Colonic mucosa (tissue), 4 donors: ENCODE measurements at regions not wholly inside any gene's neighbourhood (a gene's known extent, or its start where the extent isn't known, plus 50 kb on each side); places are given as distances from the start of the nearest gene placed in this dataset.

Experiments used
- DNase-seq: peaks from one replicate; pipeline ENCODE4 v3.0.0-alpha.2; 2020
- H3K27ac ChIP-seq: fragments of 200-600 bp; one replicate; pipeline ENCODE4 v1.8.0; 2021
- H3K27me3 ChIP-seq: fragments of 200-600 bp; one replicate; pipeline ENCODE4 v1.8.0; 2021
- H3K36me3 ChIP-seq: fragments of 200-600 bp; one replicate; pipeline ENCODE4 v1.8.0; 2021
- H3K4me1 ChIP-seq: fragments of 200-600 bp; one replicate; pipeline ENCODE4 v1.8.0; 2021; ENCODE audit warnings: mild to moderate bottlenecking
- H3K4me3 ChIP-seq: fragments of 200-600 bp; one replicate; pipeline ENCODE4 v1.8.0; 2021
- H3K9ac ChIP-seq, 2 donors: one replicate each; pipeline ENCODE4 v1.7.0; 2013; ENCODE audit warnings: control low read depth in 2 of 2, low read depth in 2 of 2, low read length in 2 of 2
- H3K9me3 ChIP-seq: fragments of 200-600 bp; one replicate; pipeline ENCODE4 v1.8.0; 2021
- CTCF ChIP-seq: fragments of 200-600 bp; IDR thresholded peaks from one replicate; pipeline ENCODE4 v1.8.0; 2022; ENCODE audit warnings: antibody characterized with exemption, mild to moderate bottlenecking
- intact Hi-C: fragments of 100-400 bp; cut with DNase I; formaldehyde crosslinking; loops from one replicate; pipeline ENCODE4 v1.14.1; 2022
- donor health status: healthy.
- donor health status: DM: no; HTN: no; CAD: no.
- donor health status: DM: no; HTN: no; CAD: no.

- no peaks in the 10 kb centered on the region for H3K27me3 ChIP-seq
- H3K9ac ChIP-seq: no peak overlapping the region
- no peak for DNase-seq
- no peak overlapping the region for H3K4me3 ChIP-seq
- intact Hi-C loops: no loop called here
- H3K9me3 ChIP-seq: no peaks in the 10 kb centered on the region
- no peak for TF ChIP-seq CTCF
- H3K27ac ChIP-seq: no peak overlapping the region
- H3K4me1 ChIP-seq: no peaks in the 10 kb centered on the region
- H3K36me3 ChIP-seq: no peaks in the 10 kb centered on the region
These were observed 1337.6 kb upstream of the SLC39A10 start for GRCh38 chr2:194319222-194319992.

DNA sequence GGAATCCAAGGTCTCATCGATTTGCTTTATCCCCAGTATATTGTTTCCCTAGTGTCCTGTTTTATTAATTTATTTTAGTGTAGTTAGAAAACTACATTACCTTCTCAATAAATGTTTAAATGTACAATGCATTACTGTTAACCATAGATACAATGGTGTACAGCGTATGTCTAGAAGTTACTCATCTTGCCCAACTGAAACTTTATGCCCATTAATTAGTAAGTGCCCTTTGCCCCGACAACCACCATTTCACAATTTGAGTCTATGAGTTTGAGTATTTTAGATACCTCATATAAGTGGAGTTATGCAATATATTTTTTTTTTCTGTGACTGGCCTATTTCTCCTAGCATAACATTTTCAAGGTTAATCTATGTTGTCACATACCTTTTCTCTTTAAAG, 1343.0 kb upstream of the SLC39A10 start:
- Histone ChIP-seq H3K36me3 (no peaks in the 10 kb centered on the region), H3K9ac (no peak overlapping the region), H3K4me3 (no peak overlapping the region), H3K4me1 (no peaks in the 10 kb centered on the region), H3K27me3 (no peaks in the 10 kb centered on the region), H3K27ac (no peak overlapping the region), H3K9me3 (no peaks in the 10 kb centered on the region)
- DNase-seq: no peak
- TF ChIP-seq CTCF: no peak
- intact Hi-C loops: no loop called here

GRCh38 chr2:194304191-194304590, 1352.8 kb upstream of the SLC39A10 start:
- DNase-seq: no peak
- TF ChIP-seq CTCF: no peak
- Histone ChIP-seq H3K27me3 (no peaks in the 10 kb centered on the region), H3K9ac (no peak overlapping the region), H3K27ac (no peak overlapping the region), H3K4me1 (no peaks in the 10 kb centered on the region), H3K9me3 (no peaks in the 10 kb centered on the region), H3K36me3 (no peaks in the 10 kb centered on the region), H3K4me3 (no peak overlapping the region)
- intact Hi-C loops: no loop called here

DNA sequence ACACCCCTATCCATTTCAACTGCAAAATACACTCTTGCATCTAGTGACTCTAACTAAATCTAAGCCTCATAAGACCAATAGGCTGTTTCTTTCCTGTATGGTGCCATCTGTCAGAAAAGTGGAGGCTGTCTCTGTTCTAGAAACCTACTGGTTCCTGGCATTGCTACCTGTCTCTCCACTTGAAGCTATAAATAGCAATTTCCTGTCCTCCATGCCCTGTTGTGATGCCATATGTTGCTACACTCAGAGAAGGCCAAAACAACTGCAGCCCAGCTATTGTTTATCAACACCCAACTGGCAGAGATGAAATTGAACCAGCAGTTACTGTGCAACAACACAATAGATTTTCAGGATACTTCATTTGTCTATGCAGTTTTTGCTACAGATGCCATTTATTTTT, 1355.1 kb upstream of the SLC39A10 start:
- no peak overlapping the region for H3K9ac ChIP-seq
- H3K4me1 ChIP-seq: no peaks in the 10 kb centered on the region
- DNase-seq: no peak
- no peak overlapping the region for H3K4me3 ChIP-seq
- no peaks in the 10 kb centered on the region for H3K36me3 ChIP-seq
- H3K27ac ChIP-seq: no peak overlapping the region
- no peak for TF ChIP-seq CTCF
- no peaks in the 10 kb centered on the region for H3K9me3 ChIP-seq
- H3K27me3 ChIP-seq: no peaks in the 10 kb centered on the region
- intact Hi-C loops: no loop called here

- intact Hi-C loops: no loop called here
- no peak overlapping the region for H3K27ac ChIP-seq
- no peak overlapping the region for H3K4me3 ChIP-seq
- no peak overlapping the region for H3K9ac ChIP-seq
- H3K4me1 ChIP-seq: no peaks in the 10 kb centered on the region
- H3K9me3 ChIP-seq: no peaks in the 10 kb centered on the region
- no peaks in the 10 kb centered on the region for H3K36me3 ChIP-seq
- TF ChIP-seq CTCF: no peak
- no peak for DNase-seq
- no peaks in the 10 kb centered on the region for H3K27me3 ChIP-seq
These were observed 1362.9 kb upstream of the SLC39A10 start for GRCh38 chr2:194294156-194294555.
